DLD1 (cell line): ENCODE measurements at regions not wholly inside any gene's neighbourhood (a gene's known extent, or its start where the extent isn't known, plus 50 kb on each side); places are given as distances from the start of the nearest gene placed in this dataset.
"Not testable (repeated sequence)": the region's sequence is repeated elsewhere in the genome, so short reads cannot be mapped to it uniquely, and the experiment has no call there.

ENCODE experiments used
- in situ Hi-C: cut with HindIII; loops from 2 replicates; pipeline ENCODE4 v1.10.0; 2017; ENCODE audit warnings: low sequenced_read_pairs

DNA sequence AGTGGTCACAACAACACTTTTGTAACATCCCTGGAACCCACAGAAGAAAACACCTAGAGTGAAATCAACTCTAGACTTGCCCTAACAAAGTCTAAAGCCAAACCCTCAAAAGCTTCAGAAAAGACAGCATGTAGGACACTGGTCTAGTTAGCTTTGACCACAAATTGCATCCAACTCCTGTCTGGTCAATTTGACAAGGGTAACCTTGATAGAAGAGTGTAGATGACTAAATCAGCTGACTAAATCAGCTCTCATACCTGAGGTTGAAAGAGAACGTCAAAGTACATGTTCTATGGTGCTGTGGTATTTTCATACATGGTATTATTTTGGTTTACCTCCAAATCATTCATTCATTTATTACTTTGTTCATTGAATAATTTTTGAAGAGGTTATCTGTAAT lies 272.8 kb downstream of the KLF5 start:
- in situ Hi-C loops, result loop anchor here (5.0 kb wide), 1 partner anchor 56 kb away; no protein-coding TSS in a partner anchor

DNA sequence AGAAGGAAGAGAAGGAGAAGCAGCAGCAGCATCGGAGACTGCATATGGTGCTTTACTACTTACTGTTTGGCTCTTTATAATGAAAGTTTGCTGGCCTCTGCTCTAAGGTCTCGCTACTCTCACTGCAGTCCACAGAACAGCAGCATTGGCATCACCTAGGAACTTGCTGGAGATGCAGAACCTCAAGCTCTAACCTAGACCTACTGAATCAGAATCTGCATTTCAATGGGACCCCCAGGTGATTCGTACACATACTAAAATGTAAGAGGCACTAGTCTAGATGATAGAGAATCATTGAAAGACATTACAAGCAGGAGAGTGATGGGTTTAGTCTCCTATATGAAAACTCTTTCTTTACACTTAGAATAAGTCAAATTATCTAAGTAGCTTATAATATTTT lies 270.6 kb downstream of the KLF5 start:
- in situ Hi-C loops, result no loop called here

DNA sequence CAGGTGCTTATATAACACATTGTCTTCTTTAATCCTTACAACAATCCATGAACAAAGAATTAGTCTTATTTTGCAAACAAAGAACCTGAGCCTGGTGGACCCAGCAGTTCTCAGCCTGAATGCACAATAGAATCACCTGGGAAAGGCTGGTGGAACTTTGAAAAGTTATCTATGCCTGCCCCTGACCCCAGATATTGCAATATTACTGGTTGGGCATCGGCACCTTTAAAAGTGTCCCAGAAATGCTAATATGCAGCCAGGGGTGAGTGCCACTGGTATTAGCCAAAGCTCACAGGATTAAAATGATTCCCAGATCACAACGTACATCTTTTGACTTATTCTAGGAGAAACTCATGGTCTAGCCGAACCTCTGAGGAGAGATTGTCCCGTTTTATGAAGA lies 268.8 kb downstream of the KLF5 start:
- in situ Hi-C loops, result no loop called here

DNA sequence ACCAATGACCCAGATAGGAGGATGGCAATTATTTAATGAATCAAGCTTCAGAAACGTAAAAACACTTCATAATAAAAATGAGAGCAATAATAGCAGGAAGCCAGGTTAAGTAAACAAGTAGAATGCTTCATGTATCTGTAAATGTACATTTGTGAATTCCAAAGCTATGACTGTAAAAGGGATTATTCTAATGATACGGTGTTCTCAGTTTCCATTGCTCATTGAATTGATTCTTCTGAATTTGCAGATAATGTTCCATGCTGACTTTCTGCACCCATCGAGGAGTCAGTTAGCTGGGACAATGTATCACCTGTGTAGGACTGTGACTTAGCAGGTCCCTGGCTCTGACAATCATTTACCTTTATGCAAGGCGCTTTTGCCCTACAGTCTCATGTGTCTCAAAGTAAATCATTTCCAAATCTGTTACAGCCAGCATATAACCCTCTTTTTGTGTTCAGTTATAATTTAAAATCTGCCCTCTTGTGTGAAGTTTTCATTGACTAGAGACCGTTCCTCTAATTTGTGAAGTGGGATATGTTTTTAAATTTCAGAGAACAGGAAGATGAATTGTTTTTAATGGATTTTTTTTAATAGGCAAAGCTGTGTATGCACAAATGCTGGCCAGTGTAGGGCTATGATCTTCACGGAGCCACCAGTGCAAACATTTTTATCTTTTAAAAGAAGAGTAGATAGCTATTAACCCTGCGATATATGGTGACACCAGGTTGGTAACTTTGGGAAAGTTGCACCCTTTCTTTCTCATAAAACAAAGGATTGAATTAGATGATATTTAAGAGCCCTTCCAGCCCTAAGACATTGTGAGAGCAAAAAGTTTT lies 267.1 kb downstream of the KLF5 start:
- in situ Hi-C loops, result no loop called here

DNA sequence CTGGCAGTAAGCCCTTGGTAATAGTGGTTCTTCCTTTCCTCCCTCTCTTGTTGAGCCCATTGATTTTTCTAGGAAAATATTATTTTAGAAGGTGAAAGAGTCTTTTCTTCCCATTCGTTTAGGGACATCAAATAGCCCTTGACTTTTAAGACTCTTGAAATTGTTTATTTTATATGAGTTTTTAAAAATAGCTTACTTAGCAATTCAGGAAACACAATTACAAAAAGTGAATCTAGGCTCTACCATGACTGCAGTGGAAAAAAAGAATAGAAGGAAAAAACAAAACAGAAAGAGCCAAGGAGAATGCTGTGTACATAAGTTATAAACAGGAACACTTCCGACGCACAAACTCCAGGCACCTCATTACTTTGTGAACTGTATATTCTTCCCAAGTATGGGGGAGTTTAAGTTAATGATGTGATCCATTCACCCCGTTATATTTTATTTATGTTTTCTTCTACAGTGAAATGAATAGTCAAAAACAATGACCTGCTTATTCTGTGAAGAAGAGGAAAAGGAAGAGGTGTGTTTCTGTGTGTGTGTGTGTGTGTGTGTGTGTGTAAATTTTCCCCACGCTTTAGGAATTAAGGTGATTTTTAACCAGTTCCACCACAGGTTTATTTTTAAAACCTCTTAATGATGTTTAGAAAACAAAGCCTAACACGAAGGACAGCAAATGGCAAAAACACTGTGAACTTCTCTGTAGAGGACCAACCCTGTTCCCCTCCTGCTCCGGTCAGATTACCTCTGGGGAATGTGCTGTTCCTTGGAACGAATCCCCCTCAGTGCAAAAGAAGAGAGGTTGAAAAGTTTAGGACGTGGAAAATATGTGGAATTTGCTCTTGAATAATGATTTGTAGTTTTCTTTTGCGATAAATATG lies 266.3 kb downstream of the KLF5 start:
- in situ Hi-C loops, result no loop called here

DNA sequence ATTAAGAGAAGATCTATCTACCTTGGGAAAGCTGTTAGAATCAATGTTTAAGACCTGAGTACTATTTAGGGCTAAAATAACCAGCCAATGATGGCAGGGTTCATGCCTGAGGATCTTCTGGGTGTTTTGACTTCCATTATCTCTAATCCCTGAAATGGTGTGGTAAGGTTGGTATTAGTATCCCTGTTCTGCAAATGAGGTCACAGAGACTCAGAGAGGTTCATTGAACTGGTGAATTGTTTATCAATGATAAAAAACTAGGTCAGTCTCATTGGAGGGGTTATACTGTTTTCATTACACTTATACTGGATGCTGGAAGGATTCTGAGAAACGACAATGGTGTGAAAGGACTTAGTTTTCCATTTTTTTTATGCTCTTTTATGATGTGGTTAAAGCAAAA lies 264.8 kb downstream of the KLF5 start:
- in situ Hi-C loops, result no loop called here

DNA sequence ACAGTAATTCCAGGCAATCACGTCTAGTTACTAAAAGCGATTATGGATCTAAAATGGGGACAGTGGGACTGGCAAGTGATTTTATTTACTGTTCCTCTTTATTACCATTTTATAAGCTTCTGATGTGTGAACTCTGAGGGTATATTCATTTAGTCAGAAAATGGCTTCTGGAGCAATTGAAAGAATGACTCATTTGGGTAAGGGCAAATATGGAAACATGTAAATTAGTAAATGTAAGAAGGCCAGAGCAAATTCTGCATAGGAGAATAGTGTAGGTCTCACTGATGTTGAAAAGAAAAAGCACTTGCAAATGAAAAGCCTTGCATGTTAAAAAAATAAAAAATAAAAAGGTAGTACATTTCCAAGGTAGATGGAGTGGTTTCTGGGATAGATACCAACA lies 262.2 kb downstream of the KLF5 start:
- in situ Hi-C loops, result no loop called here

DNA sequence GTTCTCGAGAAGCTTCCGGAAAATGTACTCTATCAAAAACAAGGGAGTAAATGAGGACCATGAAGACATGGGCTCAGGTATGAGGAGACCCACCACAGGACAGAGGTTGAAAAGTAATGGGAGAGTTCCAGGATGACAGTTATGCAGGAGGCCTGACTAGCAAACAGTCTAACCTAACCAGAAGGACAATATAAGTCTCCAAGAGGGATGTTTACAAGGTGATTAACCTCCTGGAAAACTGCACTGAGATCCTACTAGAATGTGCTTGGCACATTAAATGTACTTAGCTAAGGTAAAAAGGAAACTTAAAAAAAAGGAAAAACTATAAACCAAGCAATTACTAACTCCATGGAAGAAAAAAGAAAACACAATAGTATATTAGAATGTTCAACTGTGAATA lies 258.3 kb downstream of the KLF5 start:
- in situ Hi-C loops, result no loop called here

DNA sequence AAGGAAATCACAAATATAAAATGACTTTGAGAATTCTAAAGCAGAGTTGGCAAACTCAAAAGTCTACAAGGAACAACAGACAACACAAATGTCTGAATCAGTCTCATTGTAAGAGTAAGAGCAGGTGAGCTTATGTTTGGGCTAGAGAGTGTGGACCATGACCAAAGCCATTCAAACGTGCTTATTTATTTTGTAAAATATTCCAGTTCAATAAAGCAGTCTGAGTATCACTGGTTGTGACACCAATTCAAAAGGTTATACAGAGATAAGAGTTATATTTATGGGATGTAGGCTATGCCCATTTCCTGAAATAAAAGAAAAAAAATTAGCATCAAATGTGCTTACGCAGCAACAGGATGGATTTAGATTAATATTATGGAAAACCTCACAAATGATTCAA lies 251.6 kb downstream of the KLF5 start:
- in situ Hi-C loops, result no loop called here

DNA sequence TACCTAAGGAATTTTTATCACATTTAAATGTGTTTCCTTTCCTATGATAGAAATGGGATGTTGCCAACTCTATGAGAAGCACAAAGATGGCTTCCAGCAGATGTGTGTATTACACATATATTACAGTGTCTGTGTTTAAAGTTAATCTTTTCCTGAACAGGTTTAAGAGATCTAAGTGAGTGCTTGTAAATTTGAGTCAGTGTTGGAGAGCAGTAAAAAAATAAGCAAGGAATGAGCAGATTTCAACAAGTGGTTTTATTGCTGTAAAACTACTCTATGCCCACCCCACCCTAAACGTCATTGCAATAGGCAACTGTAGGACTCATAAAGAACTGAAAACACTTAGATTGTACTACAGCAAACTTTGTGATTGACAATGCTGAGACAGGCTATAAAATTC lies 248.7 kb downstream of the KLF5 start:
- in situ Hi-C loops, result no loop called here

DNA sequence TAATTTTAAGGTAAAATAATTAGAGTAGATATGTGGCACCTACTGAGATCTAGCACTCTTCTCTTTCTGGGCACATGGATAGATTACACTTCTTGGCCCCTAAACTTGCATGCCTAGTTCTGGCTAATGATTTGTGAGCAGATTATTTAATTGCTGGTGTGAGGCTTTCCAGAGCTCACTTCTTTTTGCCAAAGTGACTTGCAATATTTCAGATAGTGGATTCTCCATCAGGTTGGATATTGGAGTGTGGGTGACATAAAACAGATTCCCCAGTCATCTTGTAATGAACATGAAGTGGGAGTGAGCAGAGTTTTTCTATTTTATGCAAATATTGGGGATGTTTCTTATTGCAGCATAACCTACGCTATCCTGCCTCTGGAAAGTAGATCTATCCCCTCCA lies 247.9 kb downstream of the KLF5 start:
- in situ Hi-C loops, result no loop called here

DNA sequence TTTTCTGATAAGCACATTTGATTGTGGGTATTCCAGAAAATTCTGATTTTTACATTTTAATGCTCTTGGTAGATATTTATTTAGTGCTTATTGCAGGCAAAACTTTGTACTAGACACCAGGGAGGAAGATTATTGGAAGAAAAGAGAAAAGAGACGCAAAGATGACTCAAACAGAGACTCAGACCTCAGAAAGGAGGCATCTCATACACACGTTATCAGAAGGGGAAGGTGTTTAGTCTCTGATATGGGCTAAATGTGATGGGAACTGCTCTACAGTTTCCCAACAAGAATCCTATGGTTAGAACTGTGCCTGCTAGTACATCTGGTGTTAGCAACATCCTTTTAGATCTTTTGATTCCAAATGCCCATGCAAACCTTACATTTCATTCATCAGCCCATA lies 245.6 kb downstream of the KLF5 start:
- in situ Hi-C loops, result no loop called here

DNA sequence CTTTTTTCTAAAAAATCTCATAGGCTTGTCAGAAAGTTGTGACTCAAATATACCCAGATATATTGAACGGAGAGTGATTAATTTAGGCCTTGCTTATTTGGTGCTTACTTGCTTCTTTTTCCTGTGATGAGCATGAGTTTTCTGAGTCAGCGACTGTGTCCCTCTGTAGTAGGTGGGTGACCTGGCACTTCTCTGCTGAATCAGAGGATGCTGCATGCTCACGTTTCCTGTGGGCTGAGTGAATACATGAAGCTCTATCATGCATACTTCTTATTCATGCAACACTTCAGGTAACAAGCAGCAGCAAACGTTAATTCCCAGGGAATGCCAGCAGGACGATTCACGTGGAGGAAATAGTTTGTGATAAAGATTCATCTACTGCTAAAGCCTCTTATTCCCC lies 245.0 kb downstream of the KLF5 start:
- in situ Hi-C loops, result no loop called here

DNA sequence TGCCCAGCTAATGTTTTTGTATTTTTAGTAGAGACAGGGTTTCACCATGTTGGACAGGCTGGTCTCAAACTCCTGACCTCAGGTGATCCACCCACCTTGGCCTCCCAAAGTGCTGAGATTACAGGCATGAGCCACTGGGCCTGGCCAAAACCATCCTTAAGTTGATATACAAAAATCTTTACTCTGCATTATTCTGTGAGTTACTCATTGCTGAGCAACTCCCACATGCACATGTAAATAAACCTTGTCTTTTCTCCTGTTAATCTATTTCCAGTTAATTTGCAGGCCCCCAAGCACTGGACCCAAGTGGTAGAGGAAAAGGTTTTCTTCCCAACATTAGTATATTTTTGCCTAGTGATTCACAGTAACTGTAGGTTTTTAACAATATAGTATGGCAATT lies 242.8 kb downstream of the KLF5 start:
- in situ Hi-C loops, result not testable (repeated sequence)

DNA sequence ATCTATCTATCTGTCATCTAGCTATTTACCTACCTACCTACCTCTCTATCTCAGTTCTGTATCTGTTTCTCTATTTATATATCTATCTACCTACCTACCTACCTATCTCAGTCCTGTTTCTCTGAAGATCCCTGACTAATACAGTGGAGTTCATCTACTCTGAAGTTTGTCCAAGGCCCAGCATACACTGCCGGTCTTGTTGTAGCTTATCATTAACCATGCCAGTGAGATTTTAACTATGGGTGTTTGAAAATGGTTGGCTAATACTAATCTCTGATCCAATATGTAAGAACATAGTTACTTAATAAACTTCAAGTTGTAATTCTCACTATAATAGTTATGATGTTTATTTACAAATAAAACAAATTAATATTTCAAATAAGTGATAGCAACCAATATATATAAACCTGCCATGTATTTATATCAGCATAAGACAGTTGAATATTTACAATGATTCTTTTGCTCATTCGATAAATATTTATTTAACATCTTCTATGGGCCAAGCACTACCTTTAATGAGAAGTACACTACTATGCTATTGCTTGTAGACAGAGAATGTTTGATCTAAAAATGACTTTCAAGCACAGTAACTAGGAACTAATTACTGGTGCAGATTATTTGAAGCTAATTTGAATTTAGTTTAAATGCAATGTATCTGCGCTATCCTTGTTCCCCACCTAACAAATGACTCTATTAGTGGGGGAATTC lies 242.1 kb downstream of the KLF5 start:
- in situ Hi-C loops, result no loop called here

DNA sequence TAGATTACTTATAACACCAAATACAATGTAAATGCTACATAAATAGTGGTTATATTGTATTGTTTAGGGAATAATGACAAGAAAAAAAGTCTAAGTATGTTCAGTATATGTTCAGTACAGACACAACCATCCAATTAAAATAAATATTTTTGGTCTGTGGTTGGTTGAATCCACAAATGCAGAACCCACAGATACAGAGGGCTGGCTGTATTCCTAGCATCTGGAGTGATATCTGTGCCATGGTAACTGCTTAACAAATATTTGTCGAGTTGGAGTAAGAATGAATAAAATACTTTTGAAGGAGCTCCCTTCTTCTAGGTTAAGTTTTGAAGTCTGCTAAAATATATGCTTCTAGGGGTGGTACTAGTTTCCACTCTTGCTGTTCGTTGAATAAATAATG lies 241.0 kb downstream of the KLF5 start:
- in situ Hi-C loops, result no loop called here

DNA sequence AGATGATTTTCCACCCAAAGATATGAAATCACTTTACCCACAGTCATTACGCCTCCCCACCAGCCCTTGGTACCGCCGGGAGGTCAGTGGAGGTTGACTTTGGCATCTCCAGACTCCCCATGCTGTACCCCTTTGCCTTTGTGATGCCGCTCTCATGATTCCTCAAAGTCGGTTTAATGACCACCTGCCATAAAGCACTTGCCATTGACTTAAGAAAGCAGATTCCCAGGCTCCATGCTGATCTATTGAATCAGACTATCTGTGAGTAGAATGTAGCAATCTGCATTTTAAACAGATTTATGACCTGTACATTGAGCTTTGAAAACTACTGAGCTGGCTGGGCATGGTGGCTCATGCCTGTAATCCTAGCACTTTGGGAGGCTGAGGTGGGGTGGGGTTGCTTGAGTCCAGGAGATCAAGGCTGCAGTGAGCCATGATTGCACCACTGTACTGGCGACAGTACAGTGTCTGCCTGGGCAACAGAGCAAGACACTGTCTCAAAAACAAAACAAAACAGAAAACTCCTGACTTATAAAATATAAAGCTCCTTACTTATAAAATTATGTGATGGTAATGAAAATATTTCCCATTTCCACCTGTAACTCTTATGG lies 235.2 kb downstream of the KLF5 start:
- in situ Hi-C loops, result no loop called here

DNA sequence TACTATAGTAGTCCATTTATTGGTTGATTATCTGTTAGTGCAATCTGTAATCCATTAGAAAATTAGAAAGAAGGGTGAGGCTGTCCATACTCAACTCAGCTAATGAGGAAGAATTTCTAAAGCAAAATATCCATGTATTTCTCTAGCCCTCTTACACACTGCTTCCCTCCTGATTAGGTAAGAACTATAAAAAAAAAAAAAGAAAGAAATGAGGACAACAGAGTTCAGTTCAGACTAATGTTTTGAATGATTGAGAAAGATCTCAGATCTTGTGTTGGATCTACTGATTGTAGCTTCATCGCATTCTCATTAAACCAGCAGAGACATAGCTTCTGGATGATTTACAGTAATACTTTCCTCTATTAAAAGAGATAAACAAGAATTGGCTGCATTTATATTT lies 233.3 kb downstream of the KLF5 start:
- in situ Hi-C loops, result no loop called here

DNA sequence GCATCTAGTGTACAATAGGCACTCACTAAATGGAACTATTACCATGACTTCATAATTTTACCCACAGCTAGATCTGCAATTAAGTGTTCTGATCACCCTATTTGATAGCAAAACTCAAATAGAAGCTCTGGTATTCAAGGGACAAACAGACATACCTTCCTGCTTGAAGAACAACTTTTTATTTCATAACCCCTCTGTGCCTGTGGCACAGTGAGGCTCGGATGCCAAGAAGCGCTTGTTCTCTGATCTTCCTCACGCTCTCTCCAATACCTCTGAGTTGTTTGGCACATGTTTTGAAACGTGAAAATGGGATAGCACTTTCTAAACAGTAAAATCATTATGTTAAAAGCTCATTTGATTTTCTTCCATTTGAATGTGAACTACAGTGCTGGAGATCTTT lies 232.0 kb downstream of the KLF5 start:
- in situ Hi-C loops, result no loop called here

DNA sequence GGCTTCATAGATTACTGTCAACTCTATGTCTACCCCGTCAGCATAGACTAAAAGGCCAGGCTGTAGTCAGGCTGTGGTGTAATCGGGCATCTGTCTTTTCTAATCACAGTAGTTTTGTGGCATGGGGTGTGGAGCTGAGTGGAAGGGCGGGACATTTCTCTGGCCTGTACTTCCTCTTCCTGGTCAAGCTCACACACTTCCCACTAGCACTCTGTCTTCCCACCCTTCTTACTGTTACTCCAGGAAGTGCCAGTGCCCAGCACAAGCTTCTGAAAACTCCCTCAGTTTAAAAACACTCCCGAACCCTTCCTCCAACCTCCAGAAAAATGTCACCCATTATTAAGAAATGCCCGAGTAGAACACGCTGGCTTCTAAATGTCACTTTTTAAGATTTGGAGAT lies 229.8 kb downstream of the KLF5 start:
- in situ Hi-C loops, result no loop called here

DNA sequence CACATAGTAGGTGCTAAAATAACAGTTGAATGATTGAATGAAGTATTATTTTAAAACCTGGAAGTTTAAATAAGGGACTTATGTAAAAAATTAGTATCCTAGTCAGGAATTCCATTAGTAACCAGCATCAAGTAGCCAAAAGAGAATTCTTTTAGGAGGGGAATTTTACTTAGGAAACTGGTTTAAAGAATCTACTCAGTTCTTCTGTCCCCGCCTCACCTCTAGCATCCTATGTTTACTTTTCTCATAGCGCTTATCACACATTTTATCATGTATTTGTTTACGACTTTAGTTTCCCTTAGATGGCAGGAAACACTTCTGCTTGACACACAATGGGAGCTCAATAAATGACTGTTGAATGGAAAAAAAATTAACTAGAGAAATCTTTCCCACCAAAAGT lies 229.0 kb downstream of the KLF5 start:
- in situ Hi-C loops, result no loop called here
